ENCODE measurements at regions not wholly inside any gene's neighbourhood (a gene's known extent, or its start where the extent isn't known, plus 50 kb on each side); places are given as distances from the start of the nearest gene placed in this dataset.

GRCh38 chr17:6209829-6210228 is 139.7 kb downstream of the WSCD1 start:
- DNase-seq, result no peak

GRCh38 chr17:6208608-6209180 is 138.5 kb downstream of the WSCD1 start:
- DNase-seq, result no peak

DNA sequence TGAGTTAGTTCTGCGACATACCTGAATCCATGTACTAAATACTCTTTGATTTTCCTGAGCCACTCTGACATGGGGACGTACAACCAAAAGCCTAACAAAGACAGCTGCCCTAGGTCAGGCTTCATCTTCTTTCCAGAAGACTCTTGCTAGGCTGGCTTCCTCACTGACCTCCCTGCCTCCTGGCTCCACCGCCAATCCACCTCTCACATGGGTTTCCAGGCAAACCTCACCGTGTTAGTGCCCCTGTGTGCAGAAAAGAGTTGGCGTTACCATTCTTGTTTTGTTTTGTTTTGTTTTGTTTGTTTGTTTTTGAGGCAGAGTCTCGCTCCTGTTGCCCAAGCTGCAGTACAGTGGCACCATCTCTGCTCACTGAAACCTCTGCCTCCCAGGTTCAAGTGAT is 135.3 kb downstream of the WSCD1 start:
- DNase-seq, result no peak

- DNase-seq, result no peak
Measured at GRCh38 chr17:6205033-6205432, 134.9 kb downstream of the WSCD1 start.

GRCh38 chr17:6204203-6204722 is 134.1 kb downstream of the WSCD1 start:
- DNase-seq, result no peak

DNA sequence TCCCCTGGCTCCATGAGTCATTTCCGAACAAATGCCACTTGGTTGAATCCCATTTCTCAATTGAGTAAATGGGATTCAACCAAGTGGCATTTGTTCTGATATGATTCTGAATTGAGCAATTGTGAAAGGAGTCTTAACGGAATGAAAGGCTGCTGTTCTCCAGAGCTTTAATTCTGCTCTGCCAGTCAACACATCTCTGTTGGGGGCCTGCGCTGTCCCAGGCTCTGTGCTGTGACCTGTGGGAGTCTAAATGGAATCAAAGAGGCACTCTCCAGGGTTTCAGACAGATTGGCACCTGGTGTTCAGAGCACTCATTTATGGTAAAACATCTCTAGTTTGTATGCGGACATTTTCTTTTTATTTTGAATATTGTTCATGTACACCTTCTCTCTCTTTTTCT is 126.2 kb downstream of the WSCD1 start:
- no peak for DNase-seq

- DNase-seq, result no peak
Measured at GRCh38 chr17:6195123-6195522, 124.9 kb downstream of the WSCD1 start.

GRCh38 chr17:6191405-6192324 is 121.5 kb downstream of the WSCD1 start:
- no peak for DNase-seq

DNA sequence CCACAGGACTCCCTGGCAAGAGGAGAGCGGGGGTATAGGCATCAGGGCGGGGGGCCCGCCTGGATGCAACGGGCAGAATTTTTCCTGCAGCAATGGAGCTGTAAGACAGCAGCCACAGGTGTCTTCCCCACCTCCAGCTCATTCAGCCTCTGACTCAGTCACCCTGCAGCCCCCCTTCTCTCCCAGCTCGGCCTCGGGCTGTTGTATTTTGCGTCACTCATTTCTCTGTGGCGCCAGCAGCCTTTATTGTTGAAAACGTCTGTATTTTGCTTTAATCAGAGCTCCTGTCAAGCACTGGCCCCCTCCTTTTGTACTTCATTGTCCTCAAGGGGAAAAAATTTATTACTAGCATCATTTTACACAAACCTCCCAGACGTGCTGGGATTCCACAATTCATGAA is 117.7 kb downstream of the WSCD1 start:
- no peak for DNase-seq

DNA sequence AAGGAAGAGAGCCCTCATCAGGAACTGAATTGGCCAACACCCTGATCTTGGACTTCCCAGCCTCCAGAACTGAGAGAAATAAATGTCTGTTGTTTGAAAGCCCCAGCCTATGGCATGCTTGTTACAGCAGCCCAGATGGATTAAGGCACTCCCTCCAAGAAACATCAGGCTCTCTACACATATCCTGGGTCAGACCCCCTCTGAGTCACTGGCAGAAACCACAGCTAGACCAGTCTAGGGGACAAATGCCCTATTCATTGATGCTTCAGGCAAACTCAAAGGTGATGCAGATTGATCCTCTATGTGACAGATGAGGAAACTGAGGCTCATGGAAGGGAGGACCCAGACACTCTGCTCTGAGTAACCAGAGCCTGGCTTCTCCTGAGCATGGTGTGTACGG is 116.8 kb downstream of the WSCD1 start:
- DNase-seq, result no peak

DNA sequence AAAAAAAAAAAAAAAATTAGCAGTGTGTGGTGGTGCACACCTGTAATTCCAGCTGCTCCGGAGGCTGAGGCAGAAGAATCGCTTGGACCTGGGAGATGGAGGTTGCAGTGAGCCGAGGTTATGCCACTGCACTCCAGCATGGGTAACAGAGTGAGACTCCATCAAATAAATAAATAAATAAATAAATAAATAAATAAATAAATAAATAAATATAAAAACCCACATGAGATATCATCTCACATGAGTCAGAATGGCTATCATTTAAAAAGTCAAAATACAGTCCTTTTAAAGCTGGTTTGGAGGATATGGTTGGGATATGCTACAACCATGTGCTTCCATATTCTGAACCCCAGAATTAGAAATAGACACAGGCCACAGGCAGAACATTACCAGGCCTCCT is 114.3 kb downstream of the WSCD1 start:
- no peak for DNase-seq

DNA sequence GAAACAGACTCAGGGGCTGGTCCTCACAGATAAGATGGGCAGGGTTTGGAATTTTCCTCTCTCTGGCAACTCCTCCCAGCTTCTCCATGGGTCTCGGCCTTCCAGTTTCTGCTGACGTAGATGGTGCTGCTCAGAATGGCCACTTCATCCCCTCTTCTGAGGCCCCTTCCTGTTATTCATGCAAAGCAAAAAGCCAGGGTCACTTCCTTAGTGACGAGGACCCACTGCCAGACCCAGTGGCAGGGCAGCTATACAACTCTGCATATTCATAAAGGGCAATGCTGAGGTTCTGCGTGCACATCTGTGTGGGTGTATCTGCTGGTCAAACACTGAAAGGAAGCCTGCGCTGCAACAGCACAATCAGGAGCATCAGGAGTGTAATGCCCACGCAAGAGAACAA is 108.8 kb downstream of the WSCD1 start:
- DNase-seq, result no peak

- DNase-seq, result no peak
Measured at GRCh38 chr17:6177941-6178694, 107.9 kb downstream of the WSCD1 start.
